A549 (cell line): ENCODE measurements at regions not wholly inside any gene's neighbourhood (a gene's known extent, or its start where the extent isn't known, plus 50 kb on each side); places are given as distances from the start of the nearest gene placed in this dataset.

Experiments
- ATAC-seq, 2 experiments: fragments of 200-7000 bp in 1 of 2; fragments of >200 bp in 1 of 2; cut with Nextera tagmentation in 1 of 2; cut with Tn5 transposase in 1 of 2; 3 replicates each; pipeline versions ENCODE4 v1.8.0 to v1.9.1; 2018 to 2020; ENCODE audit warnings: mild to moderate bottlenecking in 1 of 2, moderate library complexity in 1 of 2
- CTCF ChIA-PET: fragments of 300-600 bp; sonication (Branson Sonifier 250); formaldehyde crosslinking; extraction: SDS; loops from one replicate; lab custom pipeline; 2021; ENCODE audit warnings: antibody characterized with exemption, inconsistent platforms; lab: Yijun Ruan, JAX
- POLR2A ChIA-PET: fragments of 350-600 bp; formaldehyde crosslinking; extraction: SDS; loops from one replicate; lab custom pipeline; 2021; ENCODE audit warnings: antibody characterized with exemption, inconsistent platforms; lab: Yijun Ruan, JAX
- DNase-seq, 2 experiments: peaks; one replicate each; pipeline versions ENCODE4 v3.0.0 to v3.0.0-alpha.2; 2011 to 2016; ENCODE audit warnings: low read depth in 1 of 2, low spot score in 1 of 2
- FAIRE-seq: peaks from 2 replicates; lab custom pipeline; 2011; peaks lifted over from hg19 to GRCh38; lab: Jason Lieb, UNC
- H3K27ac ChIP-seq, 2 experiments: fragments of >200 bp; sonication (Bioruptor Twin); formaldehyde crosslinking; 3 replicates each; pipeline ENCODE4 v1.5.1; 2016 to 2017
- H3K4me1 ChIP-seq: fragments of >200 bp; sonication (Bioruptor Twin); formaldehyde crosslinking; 3 replicates; pipeline ENCODE4 v1.6.1; 2016
- H3K4me2 ChIP-seq: fragments of >200 bp; sonication (Bioruptor Twin); formaldehyde crosslinking; 3 replicates; pipeline ENCODE4 v1.6.1; 2016
- H3K4me3 ChIP-seq: fragments of >200 bp; sonication (Bioruptor Twin); formaldehyde crosslinking; 3 replicates; pipeline ENCODE4 v1.5.1; 2016
- H3K9me3 ChIP-seq: fragments of >200 bp; sonication (Bioruptor Twin); formaldehyde crosslinking; 3 replicates; pipeline ENCODE4 v1.6.1; 2016
- CBX2 ChIP-seq: fragments of 200-600 bp; sonication (generic); IDR thresholded peaks from 2 replicates; pipeline ENCODE4 v1.6.1; 2016; ENCODE audit warnings: low read depth, mild to moderate bottlenecking, borderline replicate concordance
- CBX8 ChIP-seq: fragments of 200-600 bp; sonication (generic); IDR thresholded peaks from 2 replicates; pipeline ENCODE4 v1.6.1; 2016
- CTCF ChIP-seq: fragments of >200 bp; sonication (Bioruptor Twin); formaldehyde crosslinking; IDR thresholded peaks from 3 replicates; pipeline ENCODE4 v1.5.1; 2016
- FOSB ChIP-seq: fragments of 250-450 bp; sonication (Bioruptor Pico); IDR thresholded peaks from 2 replicates; pipeline ENCODE4 v1.5.0; 2020; ENCODE audit warnings: mild to moderate bottlenecking, moderate library complexity
- HOXB13 ChIP-seq: fragments of 250-450 bp; sonication (Bioruptor Pico); IDR thresholded peaks from 2 replicates; pipeline ENCODE4 v1.5.0; 2020; ENCODE audit warnings: low read depth, mild to moderate bottlenecking, moderate library complexity
- HOXB5 ChIP-seq: fragments of 250-450 bp; sonication (Bioruptor Pico); IDR thresholded peaks from 2 replicates; pipeline ENCODE4 v1.5.0; 2020; ENCODE audit warnings: mild to moderate bottlenecking, moderate library complexity
- JUN ChIP-seq, 2 experiments: fragments of >200 bp; sonication (Bioruptor Twin); formaldehyde crosslinking; IDR thresholded peaks; 2 replicates in 1 of 2; 3 replicates in 1 of 2; pipeline ENCODE4 v1.6.1; 2016 to 2017
- KDM1A ChIP-seq: fragments of 200-600 bp; sonication (generic); IDR thresholded peaks from 2 replicates; pipeline ENCODE4 v1.6.1; 2016; ENCODE audit warnings: low read depth, mild to moderate bottlenecking
- KDM5A ChIP-seq: fragments of 200-600 bp; sonication (generic); IDR thresholded peaks from 2 replicates; pipeline ENCODE4 v1.6.1; 2016; ENCODE audit warnings: antibody characterized with exemption, mild to moderate bottlenecking
- MAFK ChIP-seq: fragments of 450-650 bp; IDR thresholded peaks from 2 replicates; pipeline ENCODE4 v1.6.1; 2014; ENCODE audit not compliant: partially characterized antibody
- MAX ChIP-seq: IDR thresholded peaks from 2 replicates; pipeline ENCODE4 v1.6.1; 2012
- MYC ChIP-seq: IDR thresholded peaks from 2 replicates; pipeline ENCODE4 v1.6.1; 2012; ENCODE audit warnings: mild to moderate bottlenecking, inconsistent platforms, low read length, improper control_type of control experiment, borderline replicate concordance
- NPAS2 ChIP-seq: fragments of 250-450 bp; sonication (Bioruptor Pico); IDR thresholded peaks from 2 replicates; pipeline ENCODE4 v1.8.0; 2022; ENCODE audit warnings: mild to moderate bottlenecking, moderate library complexity, borderline replicate concordance
- RAD21 ChIP-seq, 2 experiments: fragments of >200 bp in 1 of 2; sonication (Bioruptor Twin) in 1 of 2; formaldehyde crosslinking in 1 of 2; IDR thresholded peaks in 1 of 2; conservative IDR thresholded peaks in 1 of 2; 2 replicates in 1 of 2; 3 replicates in 1 of 2; pipeline ENCODE4 v1.6.1; 2012 to 2018; ENCODE audit warnings: inconsistent platforms in 1 of 2
- RCOR1 ChIP-seq: fragments of 150-350 bp; IDR thresholded peaks from 2 replicates; pipeline ENCODE4 v1.6.1; 2014; ENCODE audit warnings: antibody characterized with exemption, low read length, low read depth
- RFX5 ChIP-seq: fragments of 450-650 bp; IDR thresholded peaks from 2 replicates; pipeline ENCODE4 v1.7.1; 2014; ENCODE audit warnings: antibody characterized with exemption, mild to moderate bottlenecking, moderate library complexity
- RNF2 ChIP-seq: fragments of 200-600 bp; sonication (generic); IDR thresholded peaks from 2 replicates; pipeline ENCODE4 v1.6.1; 2016; ENCODE audit warnings: low read depth, mild to moderate bottlenecking, antibody characterized with exemption, moderate library complexity, borderline replicate concordance
- SREBF2 ChIP-seq: fragments of 450-650 bp; IDR thresholded peaks from 2 replicates; pipeline ENCODE4 v1.6.1; 2014; ENCODE audit warnings: mild to moderate bottlenecking, moderate library complexity
- USF2 ChIP-seq: fragments of 450-650 bp; IDR thresholded peaks from 2 replicates; pipeline ENCODE4 v1.6.1; 2014; ENCODE audit warnings: antibody characterized with exemption
- WGBS: methylation state at CpG from one replicate; pipeline ENCODE4 v1.1.6; 2017; ENCODE audit errors: missing lambda C conversion rate; 5-methylcytosine and 5-hydroxymethylcytosine counted together
- TF ChIP-seq, protein P1 (sequence below): fragments of >200 bp; sonication (Bioruptor Twin); formaldehyde crosslinking; IDR thresholded peaks from 2 replicates; pipeline ENCODE4 v1.6.1; 2016

GRCh38 chr5:164071671-164072070 is 566.3 kb downstream of the MAT2B start:
- no peak overlapping the region for H3K27ac ChIP-seq
- H3K9me3 ChIP-seq, result no peaks in the 10 kb centered on the region
- no peak overlapping the region for H3K4me3 ChIP-seq
- WGBS, result 0% methylated on average over 1 of the region's 1 CpG
- FAIRE-seq (no peak), DNase-seq (no peak), ATAC-seq (no peak)
- no peak for TF ChIP-seq USF2
- no peak for TF ChIP-seq CBX8
- TF ChIP-seq RCOR1, result no peak
- no peak for TF ChIP-seq MAFK
- TF ChIP-seq MAX, result no peak
- TF ChIP-seq HOXB13, result no peak
- no peak for TF ChIP-seq FOSB (CRISPR knock-in tag)
- TF ChIP-seq, protein P1, sequence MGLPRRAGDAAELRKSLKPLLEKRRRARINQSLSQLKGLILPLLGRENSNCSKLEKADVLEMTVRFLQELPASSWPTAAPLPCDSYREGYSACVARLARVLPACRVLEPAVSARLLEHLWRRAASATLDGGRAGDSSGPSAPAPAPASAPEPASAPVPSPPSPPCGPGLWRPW, result no peak
- TF ChIP-seq RAD21 (conservative IDR thresholded peaks at IDR 0.05 in 1 of 2, IDR thresholded peaks at IDR 0.05 in 1 of 2), result no peak
- TF ChIP-seq HOXB5 (CRISPR knock-in tag), result no peak
- no peak for TF ChIP-seq RNF2
- no peak for TF ChIP-seq KDM5A
- no peak for TF ChIP-seq CBX2
- no peak for TF ChIP-seq SREBF2
- no peak for TF ChIP-seq JUN (IDR thresholded peaks at IDR 0.05)
- no peak for TF ChIP-seq KDM1A
- ChIA-PET POLR2A (no interaction called here), CTCF (no interaction called here)
- H3K4me2 ChIP-seq, result no peak overlapping the region
- no peaks in the 10 kb centered on the region for H3K4me1 ChIP-seq

GRCh38 chr5:164073081-164073480 is 567.7 kb downstream of the MAT2B start:
- Histone ChIP-seq H3K4me3 (no peak overlapping the region), H3K27ac (no peak overlapping the region), H3K4me2 (no peak overlapping the region), H3K9me3 (no peaks in the 10 kb centered on the region), H3K4me1 (no peaks in the 10 kb centered on the region)
- POLR2A ChIA-PET, result no interaction called here
- FAIRE-seq (no peak), ATAC-seq (no peak), DNase-seq (no peak)
- CTCF ChIA-PET, result no interaction called here
- no peak for TF ChIP-seq CTCF
- no peak for TF ChIP-seq RCOR1
- WGBS, result 5% methylated on average over 3 of the region's 3 CpGs

DNA sequence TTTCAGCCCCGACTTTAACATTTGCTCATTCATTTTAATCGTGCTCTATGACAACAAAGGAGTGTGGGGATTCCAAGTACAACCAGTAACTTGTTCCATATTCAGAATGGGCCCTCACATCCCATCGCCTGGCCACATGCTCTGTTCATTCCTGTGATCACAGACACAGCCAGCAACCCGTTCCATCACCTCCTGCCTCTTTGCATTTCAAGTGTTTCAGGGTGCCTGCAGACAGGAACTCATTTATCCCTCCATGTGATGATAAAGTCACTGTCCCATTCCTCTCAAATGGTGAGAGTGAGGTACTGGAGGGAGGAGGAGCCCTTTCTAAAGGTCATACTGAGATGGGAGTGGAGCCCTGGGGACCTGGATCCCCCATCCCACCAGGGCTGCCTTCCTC is 571.1 kb downstream of the MAT2B start:
- no peak overlapping the region for H3K27ac ChIP-seq
- 0% methylated on average over 4 of the region's 4 CpGs for WGBS
- FAIRE-seq, result no peak
- TF ChIP-seq MYC (no peak), NPAS2 (no peak), RCOR1 (no peak), CTCF (no peak), RFX5 (no peak), KDM1A (no peak)
- no peak for DNase-seq
- ATAC-seq, result no peak
- POLR2A ChIA-PET, result no interaction called here
- H3K9me3 ChIP-seq, result no peaks in the 10 kb centered on the region
- no peak overlapping the region for H3K4me3 ChIP-seq
- H3K4me2 ChIP-seq, result no peak overlapping the region
- CTCF ChIA-PET, result no interaction called here
- H3K4me1 ChIP-seq, result no peaks in the 10 kb centered on the region
